Inflammatory macrophage treated with lipopolysaccharide for 4 hours (primary cell): ENCODE measurements at regions not wholly inside any gene's neighbourhood (a gene's known extent, or its start where the extent isn't known, plus 50 kb on each side); places are given as distances from the start of the nearest gene placed in this dataset.
"Not testable (repeated sequence)": the region's sequence is repeated elsewhere in the genome, so short reads cannot be mapped to it uniquely, and the experiment has no call there.

Experiments used
- DNase-seq: peaks from one replicate; pipeline ENCODE4 v3.0.0-alpha.2; 2020

DNA sequence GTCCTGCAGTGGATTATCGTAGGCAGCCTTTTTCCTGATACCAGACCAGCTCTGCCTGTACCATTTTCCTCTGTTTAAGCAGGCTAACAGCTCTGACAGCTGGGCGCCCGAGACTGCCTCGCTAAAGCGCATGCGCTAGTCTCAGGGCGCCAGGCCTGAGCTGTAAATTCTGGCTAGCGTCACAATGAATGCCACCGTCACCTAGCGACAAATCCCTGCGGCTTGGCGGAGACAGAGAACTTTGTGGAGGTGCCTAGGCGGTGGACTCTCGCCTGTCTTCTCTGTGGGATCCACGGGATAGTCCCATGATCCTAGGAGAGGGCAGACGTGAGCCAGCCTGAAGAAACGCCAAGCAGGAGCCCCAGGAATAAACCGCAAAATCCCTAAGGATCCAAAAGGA is 573.9 kb downstream of the KCNJ18 start:
- no peak for DNase-seq

DNA sequence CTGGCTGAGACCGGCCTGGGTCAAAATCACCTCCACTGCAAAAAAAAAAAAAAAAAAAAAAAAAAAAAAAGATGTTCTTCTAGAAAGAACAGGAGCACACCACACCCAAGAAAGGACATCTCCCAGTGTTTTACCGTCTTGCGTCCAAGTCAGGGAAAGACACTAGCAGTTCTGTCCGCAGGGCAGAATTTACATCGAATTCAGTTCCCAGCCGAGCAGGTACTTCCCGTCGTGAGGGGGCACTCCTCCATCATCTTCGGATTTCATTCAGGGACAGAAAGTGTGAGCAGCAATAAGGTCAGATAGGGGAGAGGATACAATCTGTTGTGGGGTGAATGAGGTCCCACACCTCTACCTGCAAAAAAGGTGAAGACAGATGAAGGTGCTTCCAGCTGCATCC is 574.7 kb downstream of the KCNJ18 start:
- DNase-seq = no peak

DNA sequence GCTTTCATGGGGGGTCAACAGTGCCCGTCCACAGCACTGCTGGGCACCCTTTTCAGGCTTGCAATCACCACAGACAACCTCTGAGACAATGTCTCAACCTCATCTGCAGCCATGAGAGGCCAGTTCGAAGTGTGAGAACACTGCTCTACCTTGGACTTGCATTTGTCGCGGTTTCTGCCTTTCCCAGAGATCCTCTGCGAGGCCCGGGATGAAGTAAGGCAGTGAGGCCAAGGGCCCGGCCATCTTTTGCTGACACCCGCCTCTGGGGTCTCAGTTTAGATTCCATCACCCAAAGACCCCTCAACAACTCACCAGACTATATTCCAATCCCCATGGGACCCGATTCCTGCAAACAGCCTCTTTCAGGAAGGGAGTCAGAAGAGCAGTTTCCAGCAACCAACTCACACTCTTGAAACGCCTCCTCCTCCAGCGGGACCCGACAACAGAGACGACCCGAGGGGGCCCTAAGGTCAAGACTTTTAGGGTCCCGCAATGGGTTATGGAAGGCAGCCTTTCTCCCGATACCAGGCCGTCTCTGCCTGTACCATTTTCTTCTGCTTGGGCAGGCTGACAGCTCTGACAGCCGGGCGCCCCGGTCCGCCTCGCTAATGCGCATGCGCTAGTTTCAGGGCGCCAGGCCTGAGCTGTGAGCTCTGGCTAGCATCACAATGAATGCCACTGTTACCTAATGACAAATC is 576.0 kb downstream of the KCNJ18 start:
- no peak for DNase-seq

DNA sequence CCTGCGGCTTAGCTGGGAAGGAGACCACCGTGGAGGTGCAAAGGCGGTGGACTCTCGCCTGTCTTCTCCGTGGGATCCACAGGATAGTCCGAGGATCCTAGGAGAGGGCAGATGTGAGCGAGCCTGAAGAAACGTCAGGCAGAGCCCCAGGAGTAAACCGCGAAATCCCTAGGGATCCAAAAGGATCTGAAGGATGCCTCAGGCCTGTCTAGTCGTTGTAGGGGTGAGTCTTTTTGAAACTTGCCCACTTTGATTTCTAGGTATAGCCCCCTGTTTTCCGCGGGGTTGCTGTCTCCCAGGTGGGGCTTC is 576.5 kb downstream of the KCNJ18 start:
- no peak for DNase-seq

DNA sequence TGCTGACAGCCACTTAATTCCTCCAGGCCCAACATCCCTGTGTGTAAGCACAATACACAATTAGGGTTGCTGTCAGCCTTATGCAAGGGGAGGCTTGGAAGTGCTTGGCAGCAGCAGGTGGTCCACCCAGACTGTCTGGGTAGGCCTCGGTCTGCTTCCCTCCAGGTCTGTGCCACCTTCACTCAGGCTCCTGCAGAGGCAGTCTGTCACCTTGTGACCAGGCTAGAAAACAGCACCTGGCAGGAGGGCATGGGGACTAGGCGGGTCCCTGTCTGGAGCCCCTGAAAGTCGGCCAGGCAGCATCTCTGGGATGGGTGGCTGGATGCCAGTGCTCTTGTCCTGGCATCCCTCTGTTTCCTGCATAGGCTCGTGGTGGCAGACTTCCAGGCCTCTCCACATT is 578.1 kb downstream of the KCNJ18 start:
- DNase-seq = no peak

DNA sequence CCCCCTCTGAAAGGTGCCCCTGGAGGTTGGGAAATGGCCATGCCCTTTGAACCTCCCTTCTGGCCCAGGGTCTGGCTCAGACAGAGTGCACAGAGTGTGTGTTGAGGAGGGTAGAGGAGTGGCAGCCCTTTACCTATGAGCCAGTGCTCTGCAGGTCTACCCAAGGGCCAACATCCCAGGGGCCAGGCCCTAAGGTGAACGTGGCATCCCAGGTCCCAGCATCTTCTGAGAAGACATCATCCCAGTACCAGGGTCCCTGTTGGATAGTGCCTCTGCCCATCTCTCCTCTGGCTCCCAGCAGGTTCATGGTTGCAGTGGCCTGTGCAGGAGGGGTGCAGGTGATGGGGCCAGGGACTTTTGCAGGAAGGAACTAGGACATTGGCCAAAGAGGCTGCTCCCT is 578.5 kb downstream of the KCNJ18 start:
- not testable (repeated sequence) for DNase-seq

DNA sequence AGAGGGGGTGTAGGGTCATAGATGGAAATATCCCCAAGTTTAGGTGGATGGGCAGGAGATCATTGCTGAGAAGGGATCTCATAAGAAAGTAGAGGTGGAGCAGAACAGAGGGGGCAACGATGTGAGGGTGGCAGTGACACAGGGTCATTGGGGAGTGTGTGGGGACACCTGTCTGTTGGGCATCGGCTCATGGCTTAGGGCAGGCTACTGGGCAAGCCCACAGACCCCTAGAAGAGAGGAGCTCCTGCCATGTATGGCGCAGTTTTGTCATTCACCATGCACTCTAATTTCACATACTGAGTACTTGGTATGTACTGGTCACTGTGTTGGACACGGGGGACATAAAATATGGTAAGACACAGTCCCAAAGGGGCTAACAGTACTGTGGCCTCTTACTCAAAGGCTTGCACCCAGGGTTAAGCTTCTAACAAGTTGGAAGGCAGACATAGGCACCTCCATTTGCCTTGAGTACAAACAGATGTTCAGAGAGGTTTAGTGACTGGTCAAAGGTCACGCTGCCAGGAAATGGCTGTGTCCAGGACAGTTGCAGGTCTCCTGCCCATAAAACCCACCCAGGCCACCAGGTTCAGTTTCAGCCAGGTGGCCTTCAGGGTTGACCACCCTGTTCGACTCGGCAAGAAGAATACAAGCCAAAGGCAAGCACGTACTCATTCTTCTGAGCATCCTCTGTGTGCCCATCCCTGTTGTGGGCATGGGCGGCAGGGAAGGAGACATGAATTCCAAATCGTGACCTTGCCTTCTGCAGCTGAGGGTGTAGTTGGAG is 580.2 kb downstream of the KCNJ18 start:
- no peak for DNase-seq

DNA sequence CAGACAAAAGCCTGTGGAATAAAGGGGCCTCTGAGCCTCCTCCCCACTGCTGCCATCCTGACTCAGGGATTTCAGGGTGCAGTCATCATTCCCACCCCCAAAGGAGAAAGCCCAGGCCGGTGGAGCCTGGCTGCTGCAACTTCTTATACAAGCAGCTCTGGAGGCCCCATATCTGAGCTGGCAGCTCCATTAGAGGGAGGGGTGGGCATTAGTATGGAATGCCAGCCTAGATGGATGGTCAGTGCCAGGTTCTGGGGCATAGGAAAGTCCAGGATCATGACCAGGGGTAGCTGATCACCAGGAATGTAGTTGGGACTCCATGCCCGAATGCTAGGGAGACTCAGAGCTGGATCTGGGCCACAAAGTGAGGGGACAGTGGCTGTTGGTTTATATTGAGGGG is 581.0 kb downstream of the KCNJ18 start:
- no peak for DNase-seq

DNA sequence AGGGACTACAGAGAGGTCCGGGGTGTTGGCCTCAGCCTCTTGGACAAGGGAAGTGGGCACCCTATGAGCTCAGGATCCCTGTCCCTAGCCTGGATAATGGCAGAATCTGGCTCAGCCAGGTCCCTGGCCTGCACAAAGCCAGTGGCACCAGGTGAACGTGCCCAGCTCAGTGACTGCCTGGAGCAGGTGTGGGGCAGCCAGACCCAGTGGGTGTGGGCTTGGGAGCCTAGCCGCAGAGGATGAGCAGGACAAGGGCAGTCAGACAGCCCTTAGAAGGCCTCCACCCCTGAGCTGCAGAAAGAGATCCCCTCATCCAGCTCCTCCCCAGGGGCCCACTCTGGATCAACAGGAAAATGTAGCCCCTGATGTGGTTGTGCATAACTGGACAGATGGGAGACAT is 585.3 kb downstream of the KCNJ18 start:
- DNase-seq = no peak

DNA sequence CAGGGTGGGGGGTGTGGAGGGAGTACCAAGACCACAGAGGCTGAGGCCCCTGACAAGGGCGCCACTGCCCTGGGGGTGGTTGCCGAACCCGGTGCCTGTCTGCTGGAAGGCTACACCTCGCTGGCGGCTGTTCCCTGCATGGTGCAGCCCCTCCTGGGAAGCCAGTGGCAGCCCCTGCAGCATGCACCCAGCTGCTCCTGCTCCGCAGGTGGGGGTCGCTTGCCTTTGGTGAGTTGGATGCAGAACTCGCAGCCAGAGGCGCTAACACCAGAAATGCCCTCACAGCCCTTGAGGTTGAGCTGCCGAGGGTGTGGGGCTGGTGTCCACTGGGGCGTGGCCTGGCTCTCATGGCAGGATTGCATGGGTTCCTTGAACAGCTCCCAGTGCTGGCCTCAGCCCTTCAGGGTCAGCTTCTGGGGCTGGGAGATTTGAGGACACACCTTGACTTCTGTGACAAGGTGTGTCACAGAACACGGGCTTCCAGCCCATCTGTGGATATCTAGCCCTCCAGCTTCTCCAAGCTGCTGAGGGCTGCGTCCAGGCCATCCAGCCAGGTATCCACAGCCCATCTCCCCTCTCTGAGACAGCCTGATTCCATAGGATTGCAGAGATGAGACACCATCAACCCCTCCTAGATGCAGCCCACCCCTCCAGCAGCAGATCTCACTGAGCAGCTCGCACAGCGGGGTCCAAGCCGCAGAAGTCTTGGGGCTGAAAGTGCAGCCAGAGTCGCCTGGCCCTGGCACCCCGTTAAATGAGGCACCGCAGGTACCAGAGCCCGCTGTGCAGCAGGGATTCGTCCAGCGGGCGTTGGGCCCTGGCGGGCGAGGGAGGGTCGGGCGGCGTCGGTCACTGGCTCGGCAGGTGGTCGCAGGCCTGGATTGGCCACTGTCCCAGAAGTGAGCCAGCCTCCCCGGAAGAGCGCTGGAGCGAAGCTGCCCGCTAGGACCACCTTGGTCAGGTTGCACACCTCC is 586.3 kb downstream of the KCNJ18 start:
- no peak for DNase-seq

DNA sequence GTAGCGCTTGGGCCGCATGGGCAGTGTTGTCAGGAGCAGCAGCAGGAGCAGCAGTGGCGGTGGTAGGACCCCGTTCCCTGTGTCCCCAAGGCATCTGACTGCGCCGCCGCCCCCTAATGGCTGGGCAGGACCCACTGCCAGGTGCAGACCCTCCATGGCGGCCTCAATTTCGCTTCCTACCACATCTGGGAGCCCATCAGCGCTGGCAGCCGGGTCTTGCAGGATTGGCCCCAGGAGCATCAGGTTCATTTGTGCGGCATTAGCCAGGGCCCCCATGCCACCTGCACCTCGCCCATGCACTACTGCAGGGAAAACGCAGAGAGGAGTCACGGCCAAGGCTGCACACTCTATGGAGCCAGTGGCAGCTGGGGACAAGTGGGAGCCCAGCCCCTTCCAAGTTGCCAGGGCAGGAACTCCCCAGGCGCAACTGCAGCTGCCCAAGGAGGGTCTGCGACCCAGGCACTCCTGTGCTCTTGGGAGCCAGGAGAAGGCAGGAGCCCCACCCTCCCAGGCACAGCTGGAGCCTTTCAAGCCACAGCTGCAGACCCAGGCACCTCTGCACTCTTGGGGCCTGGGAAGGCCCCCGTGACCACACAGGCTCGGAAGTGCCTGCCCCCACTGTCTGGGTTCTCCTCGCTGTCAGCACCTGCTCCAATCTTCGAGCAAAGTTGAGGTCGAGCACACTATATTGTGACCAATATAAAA is 594.2 kb downstream of the KCNJ18 start:
- no peak for DNase-seq

DNA sequence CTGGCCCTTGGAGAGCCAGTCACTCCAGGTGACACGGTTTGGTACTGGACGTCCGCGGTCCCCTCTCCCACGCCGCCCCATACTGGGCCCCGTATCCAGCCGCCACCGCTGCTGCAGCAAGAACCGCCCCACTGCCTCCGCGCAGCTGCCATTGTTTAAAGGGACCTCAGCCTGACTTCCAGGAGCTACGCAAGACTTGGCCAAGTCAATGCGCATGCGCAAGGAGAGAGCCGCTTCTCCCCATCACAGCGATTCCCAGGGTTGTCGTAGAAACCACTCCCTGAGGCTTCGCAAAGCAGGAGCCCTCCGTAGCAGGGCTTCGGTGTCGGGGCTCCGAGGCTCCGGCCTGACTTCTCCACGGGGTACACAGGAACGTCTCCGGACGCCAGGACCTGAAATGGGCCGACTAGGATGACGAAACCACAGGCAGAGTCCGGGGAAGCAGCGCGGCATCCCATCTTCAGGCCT is 606.2 kb downstream of the KCNJ18 start:
- DNase-seq = not testable (repeated sequence)

DNA sequence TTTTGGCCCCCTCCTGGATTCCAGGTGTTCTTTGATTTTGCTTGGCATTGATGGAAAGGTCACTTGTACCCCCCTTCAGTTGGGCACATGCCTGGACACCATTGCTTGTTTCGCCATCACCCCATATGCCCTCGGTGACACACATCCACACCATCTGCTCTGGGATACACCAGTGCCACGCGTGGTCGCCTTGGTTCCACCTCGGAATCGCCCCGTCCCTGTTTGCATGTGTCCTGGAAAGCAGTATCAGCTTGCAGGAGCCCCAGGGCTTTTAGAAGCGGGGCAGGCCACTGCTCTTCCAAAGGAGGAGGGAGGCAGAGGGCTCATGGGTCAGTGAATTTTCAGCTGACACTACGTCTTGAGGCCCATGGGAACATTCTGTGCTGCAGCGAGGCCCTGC is 607.9 kb downstream of the KCNJ18 start:
- DNase-seq = no peak

DNA sequence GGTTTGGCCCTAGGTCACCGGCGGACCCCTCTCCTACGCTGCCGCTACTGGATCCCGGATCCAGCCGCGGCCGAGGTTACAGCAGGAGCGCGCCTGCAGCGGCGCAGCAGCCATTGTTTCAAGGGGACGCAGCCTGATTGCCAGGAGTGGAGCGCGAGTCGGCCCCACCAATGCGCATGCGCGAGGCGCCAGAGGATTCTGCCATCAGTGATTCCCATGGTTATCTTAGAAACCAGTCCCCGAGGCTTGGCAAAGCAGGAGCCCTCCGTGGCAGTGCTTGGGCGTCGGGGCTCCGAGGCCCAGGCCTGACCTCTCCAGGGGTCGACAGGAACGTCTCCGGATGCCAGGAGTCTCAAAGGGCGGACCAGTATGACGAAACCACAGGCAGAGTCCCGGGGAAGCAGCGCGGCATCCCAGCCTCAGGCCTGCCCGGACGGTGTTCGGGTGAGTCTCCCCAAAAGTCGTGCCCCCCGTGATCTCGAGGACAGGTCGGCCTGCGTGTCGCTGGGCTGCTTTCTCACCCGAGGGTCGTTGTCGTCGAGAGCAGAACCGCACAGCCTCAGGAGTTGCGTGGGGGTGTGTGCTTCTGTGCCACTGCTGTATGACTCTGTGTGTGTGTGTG is 608.5 kb downstream of the KCNJ18 start:
- DNase-seq = no peak

DNA sequence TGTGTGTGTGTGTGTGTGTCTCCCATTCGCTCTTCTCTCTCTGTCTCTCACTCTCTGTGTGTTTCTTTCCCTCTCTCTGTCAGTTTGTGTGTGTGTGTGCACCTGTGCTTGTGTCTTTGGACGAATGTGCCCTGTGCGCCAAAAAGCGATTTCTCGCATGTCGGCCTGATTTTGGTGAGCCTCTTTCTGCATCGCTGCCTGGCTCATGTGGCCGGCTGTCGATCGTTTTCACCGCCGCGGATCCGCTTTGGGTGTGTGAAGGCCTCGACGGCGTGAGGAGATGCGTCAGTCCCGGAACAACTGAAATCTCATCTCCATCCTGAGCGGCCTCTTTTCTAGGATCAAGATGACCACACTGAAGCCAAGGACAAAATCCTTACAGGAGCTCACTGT is 609.0 kb downstream of the KCNJ18 start:
- no peak for DNase-seq

DNA sequence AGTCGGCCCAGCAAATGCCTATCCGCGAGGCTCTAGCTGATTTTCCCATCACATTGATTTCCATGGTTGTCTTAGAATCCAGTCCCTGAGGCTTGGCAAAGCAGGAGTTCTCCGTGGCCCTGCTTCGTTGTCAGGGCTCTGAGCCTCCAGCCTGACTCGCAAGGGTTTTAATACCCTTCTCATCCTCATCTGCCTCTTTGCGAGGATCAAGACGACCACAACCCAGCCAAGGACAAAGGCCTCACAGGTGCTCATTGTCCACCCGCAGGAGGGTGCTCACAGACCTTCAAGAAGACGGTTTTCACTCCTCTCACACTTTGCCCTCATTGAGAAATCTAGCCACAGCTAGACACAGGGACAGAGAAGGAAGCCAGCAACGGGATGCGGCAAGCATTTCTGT is 610.8 kb downstream of the KCNJ18 start:
- no peak for DNase-seq

DNA sequence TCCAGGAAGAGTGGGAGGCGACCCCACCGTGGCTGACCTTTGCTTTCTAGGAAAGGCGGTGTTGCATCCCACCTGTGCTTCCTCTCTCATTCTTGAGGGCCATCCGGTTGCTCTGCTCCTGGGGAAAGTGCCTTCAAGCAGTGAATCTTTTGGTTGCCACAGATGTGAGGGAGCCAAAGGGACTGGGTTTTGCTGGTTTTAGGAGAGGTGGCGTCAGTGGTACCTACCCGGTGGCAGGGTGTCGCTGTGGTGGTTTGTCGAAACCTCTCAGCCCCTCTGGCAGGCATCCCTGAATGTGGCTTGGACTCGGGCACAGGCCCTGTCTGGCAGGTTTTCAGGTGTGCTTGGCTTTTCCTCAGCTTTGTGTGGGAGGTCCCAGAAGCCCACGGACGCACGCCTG is 611.5 kb downstream of the KCNJ18 start:
- no peak for DNase-seq

DNA sequence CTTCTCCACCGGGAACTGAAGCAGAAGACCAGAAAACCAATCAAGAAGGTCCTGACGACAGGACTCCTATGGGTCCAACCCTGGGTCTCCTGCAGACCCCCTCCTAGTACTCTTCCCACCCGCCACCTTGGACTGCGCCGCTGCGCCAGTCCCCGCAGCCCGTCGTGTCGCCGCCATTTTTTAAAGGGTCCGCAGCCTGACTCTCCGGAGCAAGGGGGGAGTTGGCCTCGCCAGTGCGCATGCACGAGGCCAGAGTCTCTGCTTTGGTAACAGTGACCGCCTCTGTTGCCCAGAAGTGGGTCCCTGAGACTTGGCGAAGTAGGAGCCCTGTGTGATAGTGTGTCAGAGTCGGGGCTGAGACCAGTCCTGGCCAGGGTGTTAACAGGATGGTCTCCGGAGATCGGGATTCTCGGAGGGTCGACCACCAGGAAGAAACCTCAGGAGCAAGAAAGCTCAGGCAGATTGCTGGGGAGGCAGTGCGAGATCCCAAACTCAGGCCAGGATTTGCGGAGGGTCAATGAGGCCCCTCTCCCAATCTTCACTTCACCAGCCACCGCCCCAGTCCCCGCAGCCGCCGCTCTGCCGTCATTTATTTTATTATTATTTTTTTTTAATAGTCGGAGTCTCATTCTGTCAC is 612.5 kb downstream of the KCNJ18 start:
- DNase-seq = no peak

DNA sequence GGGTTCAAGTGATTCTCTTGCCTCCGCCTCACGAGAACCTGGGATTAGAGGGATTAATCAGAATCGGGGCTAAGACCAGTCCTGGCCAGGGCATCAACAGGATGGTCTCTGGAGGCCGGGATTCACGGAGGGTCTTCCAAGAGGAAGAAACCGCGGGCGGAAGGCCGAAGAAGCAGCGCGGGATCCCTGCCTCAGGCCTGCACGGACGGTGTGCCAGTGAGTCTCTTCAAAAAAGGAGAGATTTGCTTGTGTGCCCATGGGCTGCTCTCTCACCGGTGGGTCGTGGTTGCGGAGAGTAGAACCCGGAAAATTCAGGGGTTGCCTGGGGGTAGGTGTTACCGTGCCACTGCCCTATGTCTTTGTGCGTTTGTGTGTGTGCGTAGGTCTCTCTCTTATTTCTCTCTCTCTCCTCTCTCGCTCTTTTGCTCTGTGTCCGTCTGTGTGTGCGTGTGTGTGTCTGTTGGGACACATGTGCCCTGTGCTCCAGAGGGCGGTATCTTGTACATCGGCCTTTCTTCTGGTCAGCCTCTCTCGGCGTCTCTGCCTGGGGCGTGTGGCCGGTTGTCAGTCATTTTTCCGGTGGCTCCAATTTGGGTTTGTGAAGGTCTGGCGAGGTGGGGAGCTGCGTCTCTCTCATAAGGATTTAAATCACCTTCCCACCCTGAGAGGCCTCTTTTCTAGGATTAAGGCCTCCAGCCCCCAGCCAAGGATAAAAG is 613.2 kb downstream of the KCNJ18 start:
- DNase-seq = no peak

DNA sequence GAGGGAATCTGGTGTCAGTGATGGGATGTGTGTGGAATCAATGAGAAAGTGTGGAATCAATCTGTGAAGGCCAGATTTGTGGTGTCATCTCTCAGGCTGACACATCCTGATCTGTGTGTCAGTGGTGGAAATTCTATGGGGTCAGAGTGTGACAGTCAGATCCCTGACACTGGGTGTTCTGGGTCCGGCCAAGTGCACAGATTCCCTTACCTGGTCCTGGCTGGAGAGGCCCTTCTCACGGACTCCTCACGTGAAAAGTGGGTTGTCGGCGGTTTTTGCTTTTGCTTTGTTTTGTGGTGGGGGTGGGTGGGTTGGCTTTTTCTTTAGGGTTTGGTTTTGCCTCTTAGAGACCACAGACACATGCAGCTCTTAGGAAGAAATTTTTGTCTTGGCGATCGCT is 618.0 kb downstream of the KCNJ18 start:
- not testable (repeated sequence) for DNase-seq
